A549 (cell line): ENCODE measurements at regions not wholly inside any gene's neighbourhood (a gene's known extent, or its start where the extent isn't known, plus 50 kb on each side); places are given as distances from the start of the nearest gene placed in this dataset.

Experiments
- ATAC-seq, 2 experiments: fragments of 200-7000 bp in 1 of 2; fragments of >200 bp in 1 of 2; cut with Nextera tagmentation in 1 of 2; cut with Tn5 transposase in 1 of 2; 3 replicates each; pipeline versions ENCODE4 v1.8.0 to v1.9.1; 2018 to 2020; ENCODE audit warnings: mild to moderate bottlenecking in 1 of 2, moderate library complexity in 1 of 2
- CTCF ChIA-PET: fragments of 300-600 bp; sonication (Branson Sonifier 250); formaldehyde crosslinking; extraction: SDS; loops from one replicate; lab custom pipeline; 2021; ENCODE audit warnings: antibody characterized with exemption, inconsistent platforms; lab: Yijun Ruan, JAX
- POLR2A ChIA-PET: fragments of 350-600 bp; formaldehyde crosslinking; extraction: SDS; loops from one replicate; lab custom pipeline; 2021; ENCODE audit warnings: antibody characterized with exemption, inconsistent platforms; lab: Yijun Ruan, JAX
- DNase-seq, 2 experiments: peaks; one replicate each; pipeline versions ENCODE4 v3.0.0 to v3.0.0-alpha.2; 2011 to 2016; ENCODE audit warnings: low read depth in 1 of 2, low spot score in 1 of 2
- FAIRE-seq: peaks from 2 replicates; lab custom pipeline; 2011; peaks lifted over from hg19 to GRCh38; lab: Jason Lieb, UNC
- H3K27ac ChIP-seq, 2 experiments: fragments of >200 bp; sonication (Bioruptor Twin); formaldehyde crosslinking; 3 replicates each; pipeline ENCODE4 v1.5.1; 2016 to 2017
- H3K4me1 ChIP-seq: fragments of >200 bp; sonication (Bioruptor Twin); formaldehyde crosslinking; 3 replicates; pipeline ENCODE4 v1.6.1; 2016
- H3K4me2 ChIP-seq: fragments of >200 bp; sonication (Bioruptor Twin); formaldehyde crosslinking; 3 replicates; pipeline ENCODE4 v1.6.1; 2016
- H3K4me3 ChIP-seq: fragments of >200 bp; sonication (Bioruptor Twin); formaldehyde crosslinking; 3 replicates; pipeline ENCODE4 v1.5.1; 2016
- H3K9me3 ChIP-seq: fragments of >200 bp; sonication (Bioruptor Twin); formaldehyde crosslinking; 3 replicates; pipeline ENCODE4 v1.6.1; 2016
- CEBPB ChIP-seq, 2 experiments: fragments of >200 bp in 1 of 2; sonication (Bioruptor Twin) in 1 of 2; formaldehyde crosslinking in 1 of 2; IDR thresholded peaks; 2 replicates each; pipeline ENCODE4 v1.6.1; 2012 to 2016
- EHF ChIP-seq: fragments of 250-450 bp; sonication (Bioruptor Pico); IDR thresholded peaks from 2 replicates; pipeline ENCODE4 v1.5.0; 2020; ENCODE audit warnings: mild to moderate bottlenecking
- FOSL2 ChIP-seq, 2 experiments: fragments of 450-650 bp in 1 of 2; fragments of >200 bp in 1 of 2; sonication (Bioruptor Twin) in 1 of 2; formaldehyde crosslinking; IDR thresholded peaks; 2 replicates each; pipeline versions ENCODE4 v1.5.0 to v1.6.1; 2016 to 2020; ENCODE audit warnings: mild to moderate bottlenecking in 1 of 2, moderate library complexity in 1 of 2
- HOXB13 ChIP-seq: fragments of 250-450 bp; sonication (Bioruptor Pico); IDR thresholded peaks from 2 replicates; pipeline ENCODE4 v1.5.0; 2020; ENCODE audit warnings: low read depth, mild to moderate bottlenecking, moderate library complexity
- HOXB5 ChIP-seq: fragments of 250-450 bp; sonication (Bioruptor Pico); IDR thresholded peaks from 2 replicates; pipeline ENCODE4 v1.5.0; 2020; ENCODE audit warnings: mild to moderate bottlenecking, moderate library complexity
- JUN ChIP-seq, 2 experiments: fragments of >200 bp; sonication (Bioruptor Twin); formaldehyde crosslinking; IDR thresholded peaks; 2 replicates in 1 of 2; 3 replicates in 1 of 2; pipeline ENCODE4 v1.6.1; 2016 to 2017
- KDM5A ChIP-seq: fragments of 200-600 bp; sonication (generic); IDR thresholded peaks from 2 replicates; pipeline ENCODE4 v1.6.1; 2016; ENCODE audit warnings: antibody characterized with exemption, mild to moderate bottlenecking
- MYC ChIP-seq: IDR thresholded peaks from 2 replicates; pipeline ENCODE4 v1.6.1; 2012; ENCODE audit warnings: mild to moderate bottlenecking, inconsistent platforms, low read length, improper control_type of control experiment, borderline replicate concordance
- RAD21 ChIP-seq, 2 experiments: fragments of >200 bp in 1 of 2; sonication (Bioruptor Twin) in 1 of 2; formaldehyde crosslinking in 1 of 2; IDR thresholded peaks in 1 of 2; conservative IDR thresholded peaks in 1 of 2; 2 replicates in 1 of 2; 3 replicates in 1 of 2; pipeline ENCODE4 v1.6.1; 2012 to 2018; ENCODE audit warnings: inconsistent platforms in 1 of 2
- RNF2 ChIP-seq: fragments of 200-600 bp; sonication (generic); IDR thresholded peaks from 2 replicates; pipeline ENCODE4 v1.6.1; 2016; ENCODE audit warnings: low read depth, mild to moderate bottlenecking, antibody characterized with exemption, moderate library complexity, borderline replicate concordance
- SMC3 ChIP-seq: fragments of >200 bp; sonication (Bioruptor Twin); formaldehyde crosslinking; IDR thresholded peaks from 3 replicates; pipeline ENCODE4 v1.6.1; 2018; ENCODE audit warnings: inconsistent platforms
- ZFP36 ChIP-seq: fragments of 450-650 bp; IDR thresholded peaks from 2 replicates; pipeline ENCODE4 v1.6.1; 2014; ENCODE audit warnings: borderline replicate concordance; ENCODE audit not compliant: partially characterized antibody
- ZSCAN20 ChIP-seq: fragments of 250-450 bp; sonication (Bioruptor Pico); IDR thresholded peaks from 2 replicates; pipeline ENCODE4 v1.8.0; 2022; ENCODE audit warnings: mild to moderate bottlenecking, moderate library complexity
- WGBS: methylation state at CpG from one replicate; pipeline ENCODE4 v1.1.6; 2017; ENCODE audit errors: missing lambda C conversion rate; 5-methylcytosine and 5-hydroxymethylcytosine counted together
- TF ChIP-seq, protein P1 (sequence below): fragments of 150-350 bp; IDR thresholded peaks from 2 replicates; pipeline ENCODE4 v1.6.1; 2014; ENCODE audit warnings: low read depth, mild to moderate bottlenecking, low read length
- TF ChIP-seq, protein P2 (sequence below): fragments of 200-600 bp; sonication (generic); IDR thresholded peaks from 2 replicates; pipeline ENCODE4 v1.6.1; 2016; ENCODE audit warnings: antibody characterized with exemption, mild to moderate bottlenecking, moderate library complexity
- TF ChIP-seq, protein P3 (sequence below): fragments of >200 bp; sonication (Bioruptor Twin); formaldehyde crosslinking; IDR thresholded peaks from 3 replicates; pipeline ENCODE4 v1.5.1; 2016
- TF ChIP-seq, protein P4 (sequence below): fragments of 450-650 bp; IDR thresholded peaks from 2 replicates; pipeline ENCODE4 v1.6.1; 2014; ENCODE audit warnings: antibody characterized with exemption
- TF ChIP-seq, protein P5 (sequence below): IDR thresholded peaks from 2 replicates; pipeline ENCODE4 v1.6.1; 2012

DNA sequence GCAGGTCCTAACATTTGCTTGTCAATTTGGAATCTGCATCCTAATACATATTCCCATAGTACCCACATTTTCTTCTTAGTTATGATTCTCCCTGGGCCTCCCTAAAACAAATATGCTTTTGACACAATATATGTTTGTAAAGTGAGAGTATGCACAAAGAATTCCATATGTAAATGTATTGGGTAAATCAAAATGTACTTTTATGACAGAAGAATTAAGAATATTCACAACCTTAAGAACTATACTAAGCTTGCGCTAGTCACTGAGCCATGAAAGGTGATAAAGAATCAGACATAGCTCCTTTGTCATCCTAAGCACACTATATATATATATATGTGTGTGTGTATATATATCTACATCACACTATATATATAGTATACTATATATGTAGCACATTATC, 438.5 kb downstream of the ACTL7B start (continued):
- TF ChIP-seq, protein P1, sequence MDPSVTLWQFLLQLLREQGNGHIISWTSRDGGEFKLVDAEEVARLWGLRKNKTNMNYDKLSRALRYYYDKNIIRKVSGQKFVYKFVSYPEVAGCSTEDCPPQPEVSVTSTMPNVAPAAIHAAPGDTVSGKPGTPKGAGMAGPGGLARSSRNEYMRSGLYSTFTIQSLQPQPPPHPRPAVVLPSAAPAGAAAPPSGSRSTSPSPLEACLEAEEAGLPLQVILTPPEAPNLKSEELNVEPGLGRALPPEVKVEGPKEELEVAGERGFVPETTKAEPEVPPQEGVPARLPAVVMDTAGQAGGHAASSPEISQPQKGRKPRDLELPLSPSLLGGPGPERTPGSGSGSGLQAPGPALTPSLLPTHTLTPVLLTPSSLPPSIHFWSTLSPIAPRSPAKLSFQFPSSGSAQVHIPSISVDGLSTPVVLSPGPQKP = no peak
- TF ChIP-seq KDM5A (no peak), CEBPB (IDR thresholded peaks at IDR 0.05) (no peak)
- TF ChIP-seq, protein P2, sequence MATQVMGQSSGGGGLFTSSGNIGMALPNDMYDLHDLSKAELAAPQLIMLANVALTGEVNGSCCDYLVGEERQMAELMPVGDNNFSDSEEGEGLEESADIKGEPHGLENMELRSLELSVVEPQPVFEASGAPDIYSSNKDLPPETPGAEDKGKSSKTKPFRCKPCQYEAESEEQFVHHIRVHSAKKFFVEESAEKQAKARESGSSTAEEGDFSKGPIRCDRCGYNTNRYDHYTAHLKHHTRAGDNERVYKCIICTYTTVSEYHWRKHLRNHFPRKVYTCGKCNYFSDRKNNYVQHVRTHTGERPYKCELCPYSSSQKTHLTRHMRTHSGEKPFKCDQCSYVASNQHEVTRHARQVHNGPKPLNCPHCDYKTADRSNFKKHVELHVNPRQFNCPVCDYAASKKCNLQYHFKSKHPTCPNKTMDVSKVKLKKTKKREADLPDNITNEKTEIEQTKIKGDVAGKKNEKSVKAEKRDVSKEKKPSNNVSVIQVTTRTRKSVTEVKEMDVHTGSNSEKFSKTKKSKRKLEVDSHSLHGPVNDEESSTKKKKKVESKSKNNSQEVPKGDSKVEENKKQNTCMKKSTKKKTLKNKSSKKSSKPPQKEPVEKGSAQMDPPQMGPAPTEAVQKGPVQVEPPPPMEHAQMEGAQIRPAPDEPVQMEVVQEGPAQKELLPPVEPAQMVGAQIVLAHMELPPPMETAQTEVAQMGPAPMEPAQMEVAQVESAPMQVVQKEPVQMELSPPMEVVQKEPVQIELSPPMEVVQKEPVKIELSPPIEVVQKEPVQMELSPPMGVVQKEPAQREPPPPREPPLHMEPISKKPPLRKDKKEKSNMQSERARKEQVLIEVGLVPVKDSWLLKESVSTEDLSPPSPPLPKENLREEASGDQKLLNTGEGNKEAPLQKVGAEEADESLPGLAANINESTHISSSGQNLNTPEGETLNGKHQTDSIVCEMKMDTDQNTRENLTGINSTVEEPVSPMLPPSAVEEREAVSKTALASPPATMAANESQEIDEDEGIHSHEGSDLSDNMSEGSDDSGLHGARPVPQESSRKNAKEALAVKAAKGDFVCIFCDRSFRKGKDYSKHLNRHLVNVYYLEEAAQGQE = no peak

DNA sequence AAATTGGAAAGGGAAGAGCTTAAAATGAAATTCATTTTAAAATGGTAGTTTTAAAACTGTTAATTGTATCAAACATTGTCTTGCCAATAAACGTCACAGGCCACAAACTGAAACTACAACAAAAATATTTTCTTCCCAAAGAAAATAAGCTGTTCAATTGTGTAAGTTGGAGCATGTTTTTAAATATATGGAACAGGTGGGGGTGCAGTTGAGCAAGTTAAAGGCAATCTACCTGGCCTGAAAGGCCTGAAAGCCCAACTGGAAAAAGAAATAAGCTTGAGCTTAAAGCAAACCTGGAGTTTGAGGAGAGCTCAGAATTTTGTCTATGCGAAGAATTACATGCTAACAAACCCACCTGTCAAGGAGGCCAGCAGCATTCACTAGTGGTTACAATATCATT, 439.5 kb downstream of the ACTL7B start:
- TF ChIP-seq SMC3 (peak; percentile 57), RNF2 (no peak), RAD21 (conservative IDR thresholded peaks at IDR 0.05 in 1 of 2, IDR thresholded peaks at IDR 0.05 in 1 of 2) (peak; percentile 48 to 49), HOXB5 (CRISPR knock-in tag) (no peak), HOXB13 (no peak), FOSL2 (IDR thresholded peaks at IDR 0.05) (no peak), FOSL2 (CRISPR knock-in tag; IDR thresholded peaks at IDR 0.05) (no peak)
- TF ChIP-seq, protein P3, sequence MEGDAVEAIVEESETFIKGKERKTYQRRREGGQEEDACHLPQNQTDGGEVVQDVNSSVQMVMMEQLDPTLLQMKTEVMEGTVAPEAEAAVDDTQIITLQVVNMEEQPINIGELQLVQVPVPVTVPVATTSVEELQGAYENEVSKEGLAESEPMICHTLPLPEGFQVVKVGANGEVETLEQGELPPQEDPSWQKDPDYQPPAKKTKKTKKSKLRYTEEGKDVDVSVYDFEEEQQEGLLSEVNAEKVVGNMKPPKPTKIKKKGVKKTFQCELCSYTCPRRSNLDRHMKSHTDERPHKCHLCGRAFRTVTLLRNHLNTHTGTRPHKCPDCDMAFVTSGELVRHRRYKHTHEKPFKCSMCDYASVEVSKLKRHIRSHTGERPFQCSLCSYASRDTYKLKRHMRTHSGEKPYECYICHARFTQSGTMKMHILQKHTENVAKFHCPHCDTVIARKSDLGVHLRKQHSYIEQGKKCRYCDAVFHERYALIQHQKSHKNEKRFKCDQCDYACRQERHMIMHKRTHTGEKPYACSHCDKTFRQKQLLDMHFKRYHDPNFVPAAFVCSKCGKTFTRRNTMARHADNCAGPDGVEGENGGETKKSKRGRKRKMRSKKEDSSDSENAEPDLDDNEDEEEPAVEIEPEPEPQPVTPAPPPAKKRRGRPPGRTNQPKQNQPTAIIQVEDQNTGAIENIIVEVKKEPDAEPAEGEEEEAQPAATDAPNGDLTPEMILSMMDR = peak; percentile 23; the same call in 2 of the 3 replicates
- POLR2A ChIA-PET = no interaction called here
- CTCF ChIA-PET = interaction anchor here (0.6 to 6.4 kb wide), 14 partner anchors 11 to 255 kb away, joined by 3 to 45 read pairs (median 4); no protein-coding TSS in a partner anchor
- Histone ChIP-seq H3K27ac (no peak overlapping the region), H3K4me3 (no peak overlapping the region), H3K9me3 (no peaks in the 10 kb centered on the region), H3K4me2 (no peak overlapping the region), H3K4me1 (no peaks in the 10 kb centered on the region)
- DNase-seq (peak in 1 of 2 experiments; percentile 18), FAIRE-seq (no peak), ATAC-seq (no peak)
- 46% methylated on average over 2 of the region's 2 CpGs for WGBS

DNA sequence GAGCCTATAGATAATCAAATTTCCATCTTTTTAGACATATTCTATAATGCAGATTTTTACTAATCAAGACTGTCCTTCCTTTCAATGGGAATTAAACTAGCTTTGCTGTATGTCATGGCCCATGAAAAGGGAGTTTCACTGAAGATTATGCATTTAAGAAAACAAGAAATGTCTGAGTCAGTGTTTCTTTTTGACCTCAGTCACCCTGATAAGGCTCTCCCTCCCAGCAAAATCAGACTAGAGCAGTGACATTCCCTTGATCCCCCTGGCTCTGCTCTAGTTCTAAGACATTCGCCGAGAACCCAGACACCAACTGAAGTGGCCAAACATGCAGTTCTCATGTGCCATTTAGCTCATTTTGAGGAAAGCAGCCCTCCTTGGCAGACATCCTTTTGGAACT, 442.0 kb downstream of the ACTL7B start:
- no peak for ATAC-seq
- 73% methylated on average over 2 of the region's 2 CpGs for WGBS
- no peak overlapping the region for H3K4me3 ChIP-seq
- no peak overlapping the region for H3K4me2 ChIP-seq
- ChIA-PET POLR2A (no interaction called here), CTCF (interaction anchor here (0.8 to 6.4 kb wide), 9 partner anchors 9 to 948 kb away, joined by 3 to 45 read pairs (median 4); no protein-coding TSS in a partner anchor)
- no peak for DNase-seq
- no peak for FAIRE-seq
- no peak overlapping the region for H3K27ac ChIP-seq
- H3K9me3 ChIP-seq = no peaks in the 10 kb centered on the region
- no peaks in the 10 kb centered on the region for H3K4me1 ChIP-seq
- no peak for TF ChIP-seq EHF
- TF ChIP-seq, protein P4, sequence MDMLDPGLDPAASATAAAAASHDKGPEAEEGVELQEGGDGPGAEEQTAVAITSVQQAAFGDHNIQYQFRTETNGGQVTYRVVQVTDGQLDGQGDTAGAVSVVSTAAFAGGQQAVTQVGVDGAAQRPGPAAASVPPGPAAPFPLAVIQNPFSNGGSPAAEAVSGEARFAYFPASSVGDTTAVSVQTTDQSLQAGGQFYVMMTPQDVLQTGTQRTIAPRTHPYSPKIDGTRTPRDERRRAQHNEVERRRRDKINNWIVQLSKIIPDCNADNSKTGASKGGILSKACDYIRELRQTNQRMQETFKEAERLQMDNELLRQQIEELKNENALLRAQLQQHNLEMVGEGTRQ = no peak
- no peak for TF ChIP-seq MYC
- no peak for TF ChIP-seq ZSCAN20 (CRISPR knock-in tag)
- TF ChIP-seq CEBPB (IDR thresholded peaks at IDR 0.05) = no peak
- no peak for TF ChIP-seq JUN (IDR thresholded peaks at IDR 0.05)
- TF ChIP-seq ZFP36 = no peak
- TF ChIP-seq, protein P5, sequence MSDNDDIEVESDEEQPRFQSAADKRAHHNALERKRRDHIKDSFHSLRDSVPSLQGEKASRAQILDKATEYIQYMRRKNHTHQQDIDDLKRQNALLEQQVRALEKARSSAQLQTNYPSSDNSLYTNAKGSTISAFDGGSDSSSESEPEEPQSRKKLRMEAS = no peak
